Mesothelial cell of epicardium (in vitro differentiated cells): ENCODE measurements at regions not wholly inside any gene's neighbourhood (a gene's known extent, or its start where the extent isn't known, plus 50 kb on each side); places are given as distances from the start of the nearest gene placed in this dataset.
A peak's percentile ranks its signal among the peaks of the same experiment; 100 is the strongest.

Experiments used
- DNase-seq, 2 experiments: peaks; one replicate each; pipeline ENCODE4 v3.0.0; 2021; ENCODE audit warnings: low spot score in 2 of 2; ENCODE audit not compliant: unreplicated experiment in 2 of 2
- H3K27ac Mint-ChIP-seq: 2 replicates; pipeline ENCODE4 v1.8.0; 2021; ENCODE audit warnings: mixed read lengths
- H3K27me3 Mint-ChIP-seq: 2 replicates; pipeline ENCODE4 v1.8.0; 2021; ENCODE audit warnings: low read depth, mixed read lengths
- H3K36me3 Mint-ChIP-seq: 2 replicates; pipeline ENCODE4 v1.8.0; 2021; ENCODE audit warnings: mixed read lengths
- H3K4me1 Mint-ChIP-seq: 2 replicates; pipeline ENCODE4 v1.8.0; 2021; ENCODE audit warnings: mixed read lengths
- H3K4me3 Mint-ChIP-seq: 2 replicates; pipeline ENCODE4 v1.8.0; 2021; ENCODE audit warnings: mild to moderate bottlenecking, moderate library complexity, mixed read lengths
- H3K9me3 Mint-ChIP-seq: 2 replicates; pipeline ENCODE4 v1.8.0; 2021; ENCODE audit warnings: mixed read lengths
- TF ChIP-seq, protein P1 (sequence below): fragments of 200-600 bp; sonication (generic); IDR thresholded peaks from one replicate; pipeline ENCODE4 v1.5.0; 2021; ENCODE audit warnings: antibody characterized with exemption; ENCODE audit not compliant: unreplicated experiment

DNA sequence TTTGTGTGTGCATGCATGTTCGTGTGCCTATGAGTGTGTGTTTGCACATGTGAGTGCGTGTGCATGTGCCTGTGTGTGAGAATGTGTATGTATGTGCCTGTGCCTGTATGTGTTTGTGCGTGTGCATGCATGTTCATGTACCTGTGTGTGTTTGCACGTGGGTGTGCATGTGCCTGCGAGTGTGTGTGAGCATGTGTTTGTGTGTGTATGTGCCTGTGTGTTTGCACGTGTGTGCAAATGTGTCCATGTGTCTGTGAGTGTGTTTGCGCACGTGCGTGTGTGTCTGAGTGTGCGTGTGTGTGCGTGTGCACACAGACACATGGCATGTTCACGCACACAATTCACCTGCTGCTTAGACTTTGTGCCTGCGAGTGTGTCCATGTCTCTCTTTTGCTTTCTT is 853.5 kb upstream of the SALL3 start:
- Mint-ChIP-seq H3K27me3 (peaks cover 6% of the 10 kb centered on the region), H3K9me3 (peaks cover 10% of the 10 kb centered on the region), H3K4me3 (no peak overlapping the region), H3K4me1 (peaks cover 18% of the 10 kb centered on the region), H3K27ac (no peak overlapping the region), H3K36me3 (no peaks in the 10 kb centered on the region)
- TF ChIP-seq, protein P1, sequence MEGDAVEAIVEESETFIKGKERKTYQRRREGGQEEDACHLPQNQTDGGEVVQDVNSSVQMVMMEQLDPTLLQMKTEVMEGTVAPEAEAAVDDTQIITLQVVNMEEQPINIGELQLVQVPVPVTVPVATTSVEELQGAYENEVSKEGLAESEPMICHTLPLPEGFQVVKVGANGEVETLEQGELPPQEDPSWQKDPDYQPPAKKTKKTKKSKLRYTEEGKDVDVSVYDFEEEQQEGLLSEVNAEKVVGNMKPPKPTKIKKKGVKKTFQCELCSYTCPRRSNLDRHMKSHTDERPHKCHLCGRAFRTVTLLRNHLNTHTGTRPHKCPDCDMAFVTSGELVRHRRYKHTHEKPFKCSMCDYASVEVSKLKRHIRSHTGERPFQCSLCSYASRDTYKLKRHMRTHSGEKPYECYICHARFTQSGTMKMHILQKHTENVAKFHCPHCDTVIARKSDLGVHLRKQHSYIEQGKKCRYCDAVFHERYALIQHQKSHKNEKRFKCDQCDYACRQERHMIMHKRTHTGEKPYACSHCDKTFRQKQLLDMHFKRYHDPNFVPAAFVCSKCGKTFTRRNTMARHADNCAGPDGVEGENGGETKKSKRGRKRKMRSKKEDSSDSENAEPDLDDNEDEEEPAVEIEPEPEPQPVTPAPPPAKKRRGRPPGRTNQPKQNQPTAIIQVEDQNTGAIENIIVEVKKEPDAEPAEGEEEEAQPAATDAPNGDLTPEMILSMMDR = no peak
- DNase-seq = no peak

DNA sequence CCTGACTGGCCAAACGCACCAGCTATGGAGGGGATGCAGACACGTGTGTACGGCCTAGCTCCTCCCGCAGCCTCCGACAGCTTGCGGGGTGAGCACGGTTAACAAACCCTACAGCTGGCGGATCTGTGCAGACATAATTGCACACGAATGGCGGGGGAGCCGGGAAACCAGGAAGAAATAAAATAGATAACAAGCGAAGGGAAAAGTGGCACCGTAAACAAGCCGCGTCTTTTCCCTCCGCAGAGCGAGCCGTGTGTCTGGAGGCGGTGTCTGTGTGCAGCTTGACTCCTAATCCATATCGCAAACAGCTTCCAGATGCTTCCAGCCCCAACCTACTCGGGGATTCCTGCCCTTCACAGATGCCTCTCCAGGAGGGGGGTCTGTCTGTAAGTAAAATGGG is 853.1 kb upstream of the SALL3 start:
- peak overlapping the region; percentile 36 for H3K4me3 Mint-ChIP-seq
- H3K9me3 Mint-ChIP-seq = peaks cover 10% of the 10 kb centered on the region
- peaks cover 18% of the 10 kb centered on the region for H3K4me1 Mint-ChIP-seq
- H3K27ac Mint-ChIP-seq = no peak overlapping the region
- TF ChIP-seq, protein P1 = no peak
- no peaks in the 10 kb centered on the region for H3K36me3 Mint-ChIP-seq
- no peak for DNase-seq
- H3K27me3 Mint-ChIP-seq = peaks cover 7% of the 10 kb centered on the region

DNA sequence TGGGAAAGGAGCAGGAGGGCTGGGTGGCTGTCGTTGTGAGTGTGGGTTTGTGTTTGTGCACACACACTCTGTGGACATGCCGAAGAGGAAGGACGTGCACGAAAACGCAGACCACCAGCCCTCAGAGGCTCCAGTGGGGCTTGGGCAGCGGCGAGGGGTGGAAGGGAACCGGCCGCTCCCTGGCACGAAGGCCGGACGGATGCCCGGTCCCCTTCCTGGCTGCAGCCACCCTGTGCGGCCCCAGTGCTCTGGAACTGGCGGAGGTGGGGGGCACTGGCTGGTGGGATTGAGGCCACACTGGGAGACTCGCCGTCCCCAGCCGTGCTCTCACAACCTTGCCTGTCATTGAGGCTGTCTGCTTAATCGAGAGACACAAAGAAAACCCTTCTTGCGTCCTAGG is 852.6 kb upstream of the SALL3 start:
- no peak for DNase-seq
- Mint-ChIP-seq H3K27ac (no peak overlapping the region), H3K9me3 (peaks cover 10% of the 10 kb centered on the region), H3K4me3 (no peak overlapping the region), H3K36me3 (no peaks in the 10 kb centered on the region), H3K4me1 (peaks cover 18% of the 10 kb centered on the region), H3K27me3 (peaks cover 7% of the 10 kb centered on the region)
- TF ChIP-seq, protein P1 = no peak

DNA sequence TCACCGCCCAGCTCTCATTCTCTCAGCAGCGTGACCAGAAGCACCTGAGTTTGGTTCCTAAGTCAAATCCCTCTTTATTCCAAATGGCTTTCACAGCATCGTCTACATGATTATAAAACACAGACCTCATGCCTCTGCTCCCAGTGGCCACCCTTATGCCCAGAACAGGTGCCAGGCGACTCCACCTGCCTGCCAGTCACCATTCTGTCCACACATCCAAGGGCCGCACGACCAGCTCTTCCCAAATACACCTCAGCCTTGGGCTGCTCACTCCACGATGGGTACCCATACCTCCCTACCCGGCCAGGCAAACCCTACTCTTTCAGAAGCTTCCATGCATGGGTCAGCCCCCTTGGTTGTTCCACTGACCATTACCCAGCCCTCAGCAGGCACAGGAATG is 851.6 kb upstream of the SALL3 start:
- peaks cover 18% of the 10 kb centered on the region for H3K4me1 Mint-ChIP-seq
- DNase-seq = no peak
- no peak overlapping the region for H3K4me3 Mint-ChIP-seq
- H3K27me3 Mint-ChIP-seq = peaks cover 7% of the 10 kb centered on the region
- no peaks in the 10 kb centered on the region for H3K36me3 Mint-ChIP-seq
- TF ChIP-seq, protein P1 = no peak
- H3K27ac Mint-ChIP-seq = no peak overlapping the region
- peaks cover 10% of the 10 kb centered on the region for H3K9me3 Mint-ChIP-seq

DNA sequence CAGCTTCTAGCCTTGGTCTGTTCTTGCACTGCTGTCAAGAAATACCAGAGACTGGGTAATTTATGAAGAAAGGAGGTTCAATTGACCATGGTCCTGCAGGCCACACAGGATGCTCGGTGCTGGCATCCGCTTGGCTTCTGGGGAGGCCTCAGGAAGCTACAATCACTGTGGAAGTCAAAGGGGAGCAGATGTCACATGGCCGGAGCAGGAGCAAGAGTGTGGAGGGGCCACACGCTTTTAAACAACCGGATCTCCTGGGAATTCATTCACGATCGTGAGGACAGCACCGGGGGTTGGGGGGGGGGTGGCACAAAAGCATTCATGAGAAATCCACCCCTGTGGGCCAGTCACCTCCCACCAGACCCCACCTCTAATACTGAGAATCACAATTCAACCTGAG is 850.4 kb upstream of the SALL3 start:
- H3K4me3 Mint-ChIP-seq = no peak overlapping the region
- no peaks in the 10 kb centered on the region for H3K36me3 Mint-ChIP-seq
- H3K4me1 Mint-ChIP-seq = peaks cover 18% of the 10 kb centered on the region
- peaks cover 10% of the 10 kb centered on the region for H3K9me3 Mint-ChIP-seq
- TF ChIP-seq, protein P1 = no peak
- H3K27me3 Mint-ChIP-seq = peaks cover 7% of the 10 kb centered on the region
- DNase-seq = no peak
- H3K27ac Mint-ChIP-seq = no peak overlapping the region
